Parathyroid adenoma (tissue), 2 donors: ENCODE measurements at regions not wholly inside any gene's neighbourhood (a gene's known extent, or its start where the extent isn't known, plus 50 kb on each side); places are given as distances from the start of the nearest gene placed in this dataset.

Experiments
- H2AFZ ChIP-seq: fragments of 300-600 bp; sonication (generic); one replicate; pipeline ENCODE4 v1.7.0; 2017; ENCODE audit warnings: antibody characterized with exemption, mild to moderate bottlenecking
- H3K27ac ChIP-seq: fragments of 300-600 bp; sonication (generic); one replicate; pipeline ENCODE4 v1.7.0; 2017
- H3K27me3 ChIP-seq: fragments of 300-600 bp; sonication (generic); one replicate; pipeline ENCODE4 v1.7.0; 2017; ENCODE audit warnings: low read length; ENCODE audit not compliant: control insufficient read depth, insufficient read depth
- H3K36me3 ChIP-seq: fragments of 300-600 bp; sonication (generic); one replicate; pipeline ENCODE4 v1.7.0; 2017; ENCODE audit warnings: low read length; ENCODE audit not compliant: control insufficient read depth, insufficient read depth
- H3K4me1 ChIP-seq: fragments of 300-600 bp; sonication (generic); one replicate; pipeline ENCODE4 v1.7.0; 2017; ENCODE audit warnings: control low read depth
- H3K4me2 ChIP-seq: fragments of 300-600 bp; sonication (generic); one replicate; pipeline ENCODE4 v1.7.0; 2017; ENCODE audit warnings: low read length
- H3K4me3 ChIP-seq: fragments of 300-600 bp; sonication (generic); one replicate; pipeline ENCODE4 v1.7.0; 2017; ENCODE audit warnings: low read depth, low read length
- H3K79me2 ChIP-seq: fragments of 300-600 bp; sonication (generic); one replicate; pipeline ENCODE4 v1.7.0; 2017; ENCODE audit warnings: control low read depth
- H3K9ac ChIP-seq: fragments of 300-600 bp; sonication (generic); one replicate; pipeline ENCODE4 v1.7.0; 2017; ENCODE audit warnings: mild to moderate bottlenecking
- H3K9me3 ChIP-seq: fragments of 300-600 bp; sonication (generic); one replicate; pipeline ENCODE4 v1.7.0; 2017; ENCODE audit warnings: low read length; ENCODE audit not compliant: control insufficient read depth
- TF ChIP-seq, protein P1 (sequence below): fragments of 300-600 bp; sonication (generic); IDR thresholded peaks from one replicate; pipeline ENCODE4 v1.7.0; 2017; ENCODE audit warnings: antibody characterized with exemption, mild to moderate bottlenecking
- donor health status: primary hyperparathyroidism.

DNA sequence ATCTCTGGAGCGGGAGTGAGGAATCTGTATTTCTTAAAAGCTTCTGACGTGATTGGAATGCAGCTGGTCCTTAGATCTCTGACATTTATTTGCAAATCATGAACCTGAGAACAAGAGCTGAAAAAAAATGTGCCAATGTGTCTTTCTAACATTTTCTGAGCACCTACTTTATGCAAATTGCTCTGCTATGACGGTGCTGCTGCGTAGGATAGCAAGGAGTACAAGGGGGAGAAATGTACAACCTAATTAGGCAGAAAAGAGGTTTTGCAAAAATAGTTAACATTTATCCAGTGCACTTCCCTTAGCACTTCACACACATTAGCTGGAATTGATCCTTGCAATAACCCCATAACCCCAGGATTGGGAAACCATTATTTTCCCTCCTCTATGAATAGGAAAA, 357.5 kb downstream of the TLE4 start:
- Histone ChIP-seq H3K4me2 (no peak overlapping the region), H3K9me3 (no peaks in the 10 kb centered on the region), H3K36me3 (no peaks in the 10 kb centered on the region), H3K79me2 (no peaks in the 10 kb centered on the region), H3K27ac (no peak overlapping the region), H3K9ac (no peak overlapping the region), H3K4me3 (no peak overlapping the region), H2AFZ (no peak overlapping the region), H3K4me1 (no peaks in the 10 kb centered on the region), H3K27me3 (no peaks in the 10 kb centered on the region)
- TF ChIP-seq, protein P1, sequence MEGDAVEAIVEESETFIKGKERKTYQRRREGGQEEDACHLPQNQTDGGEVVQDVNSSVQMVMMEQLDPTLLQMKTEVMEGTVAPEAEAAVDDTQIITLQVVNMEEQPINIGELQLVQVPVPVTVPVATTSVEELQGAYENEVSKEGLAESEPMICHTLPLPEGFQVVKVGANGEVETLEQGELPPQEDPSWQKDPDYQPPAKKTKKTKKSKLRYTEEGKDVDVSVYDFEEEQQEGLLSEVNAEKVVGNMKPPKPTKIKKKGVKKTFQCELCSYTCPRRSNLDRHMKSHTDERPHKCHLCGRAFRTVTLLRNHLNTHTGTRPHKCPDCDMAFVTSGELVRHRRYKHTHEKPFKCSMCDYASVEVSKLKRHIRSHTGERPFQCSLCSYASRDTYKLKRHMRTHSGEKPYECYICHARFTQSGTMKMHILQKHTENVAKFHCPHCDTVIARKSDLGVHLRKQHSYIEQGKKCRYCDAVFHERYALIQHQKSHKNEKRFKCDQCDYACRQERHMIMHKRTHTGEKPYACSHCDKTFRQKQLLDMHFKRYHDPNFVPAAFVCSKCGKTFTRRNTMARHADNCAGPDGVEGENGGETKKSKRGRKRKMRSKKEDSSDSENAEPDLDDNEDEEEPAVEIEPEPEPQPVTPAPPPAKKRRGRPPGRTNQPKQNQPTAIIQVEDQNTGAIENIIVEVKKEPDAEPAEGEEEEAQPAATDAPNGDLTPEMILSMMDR: no peak

DNA sequence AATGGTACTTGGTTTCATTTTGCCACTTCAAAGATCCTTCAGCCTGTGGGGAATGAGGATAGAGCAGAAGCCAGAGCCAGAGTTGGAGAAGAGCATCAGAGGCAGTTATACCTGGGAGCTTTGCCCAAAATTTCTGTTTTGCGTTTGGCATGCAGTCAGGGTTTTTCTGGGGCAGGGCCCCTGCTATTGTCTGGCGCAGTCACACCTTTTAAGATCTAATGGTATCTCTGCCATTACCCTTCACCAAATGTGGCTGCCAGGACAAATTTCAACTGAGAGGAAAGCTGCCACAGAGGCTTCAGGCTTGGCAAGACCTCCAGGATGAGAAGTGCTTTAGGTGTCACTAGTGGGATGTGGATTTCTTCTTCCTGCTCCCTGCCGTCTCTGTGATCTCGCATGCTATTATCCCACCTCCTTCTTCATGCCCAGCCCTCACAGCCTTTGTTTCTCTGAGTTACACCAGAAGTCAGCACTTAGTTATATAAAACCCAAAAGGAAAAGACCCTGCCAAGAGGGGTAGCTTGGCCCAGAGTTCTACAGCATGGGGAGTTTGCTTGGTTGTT, 357.0 kb downstream of the TLE4 start:
- Histone ChIP-seq H3K9me3 (no peaks in the 10 kb centered on the region), H3K79me2 (no peaks in the 10 kb centered on the region), H3K36me3 (no peaks in the 10 kb centered on the region), H3K27ac (no peak overlapping the region), H3K9ac (no peak overlapping the region), H2AFZ (no peak overlapping the region), H3K4me2 (no peak overlapping the region), H3K27me3 (no peaks in the 10 kb centered on the region), H3K4me1 (no peaks in the 10 kb centered on the region), H3K4me3 (no peak overlapping the region)
- TF ChIP-seq, protein P1: no peak

DNA sequence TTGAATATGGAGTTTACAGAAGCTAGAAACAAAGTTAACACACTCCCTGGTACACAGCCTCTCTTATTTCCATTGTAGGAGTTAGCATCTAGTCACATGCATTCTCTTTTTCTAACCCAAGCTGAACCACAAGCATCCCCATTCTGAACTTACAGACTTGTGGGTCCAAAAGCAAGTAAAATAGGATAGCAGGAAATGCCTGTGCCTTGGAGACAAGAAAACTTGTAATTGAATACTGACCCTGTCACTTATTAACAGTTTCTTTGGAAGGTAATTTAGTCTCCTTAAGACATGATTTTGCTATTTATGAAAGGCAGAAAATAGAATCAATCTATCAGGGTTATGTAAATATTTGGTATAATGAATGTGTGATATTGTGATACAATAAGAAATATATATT, 353.6 kb downstream of the TLE4 start:
- H3K36me3 ChIP-seq: no peaks in the 10 kb centered on the region
- no peaks in the 10 kb centered on the region for H3K4me1 ChIP-seq
- no peak overlapping the region for H3K4me3 ChIP-seq
- no peaks in the 10 kb centered on the region for H3K27me3 ChIP-seq
- no peak overlapping the region for H3K9ac ChIP-seq
- no peak overlapping the region for H3K4me2 ChIP-seq
- no peaks in the 10 kb centered on the region for H3K9me3 ChIP-seq
- H2AFZ ChIP-seq: no peak overlapping the region
- TF ChIP-seq, protein P1: no peak
- H3K79me2 ChIP-seq: no peaks in the 10 kb centered on the region
- no peak overlapping the region for H3K27ac ChIP-seq

DNA sequence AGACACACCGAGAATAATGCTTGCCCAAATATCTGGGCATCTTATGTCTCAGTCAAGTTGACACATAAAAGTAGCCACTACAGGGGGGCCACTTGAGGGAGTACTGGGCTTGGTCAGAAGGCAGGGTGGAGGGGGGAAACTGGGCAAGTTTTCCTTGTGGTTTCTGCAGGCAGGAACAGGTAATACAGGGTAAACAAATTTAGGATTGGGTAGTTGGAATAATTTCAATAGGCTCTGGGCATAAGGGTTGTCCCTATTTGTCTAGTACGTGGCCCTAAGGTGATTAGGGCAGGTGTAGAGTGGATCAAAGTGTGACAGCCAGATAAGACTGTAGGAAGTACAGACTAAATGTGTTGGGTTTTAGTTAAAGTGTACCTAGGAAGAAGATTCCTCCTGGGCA, 353.1 kb downstream of the TLE4 start:
- no peaks in the 10 kb centered on the region for H3K36me3 ChIP-seq
- H3K4me3 ChIP-seq: no peak overlapping the region
- no peak overlapping the region for H3K9ac ChIP-seq
- H3K79me2 ChIP-seq: no peaks in the 10 kb centered on the region
- no peak overlapping the region for H3K27ac ChIP-seq
- H2AFZ ChIP-seq: no peak overlapping the region
- no peak overlapping the region for H3K4me2 ChIP-seq
- H3K4me1 ChIP-seq: no peaks in the 10 kb centered on the region
- no peaks in the 10 kb centered on the region for H3K9me3 ChIP-seq
- no peaks in the 10 kb centered on the region for H3K27me3 ChIP-seq
- TF ChIP-seq, protein P1: no peak

DNA sequence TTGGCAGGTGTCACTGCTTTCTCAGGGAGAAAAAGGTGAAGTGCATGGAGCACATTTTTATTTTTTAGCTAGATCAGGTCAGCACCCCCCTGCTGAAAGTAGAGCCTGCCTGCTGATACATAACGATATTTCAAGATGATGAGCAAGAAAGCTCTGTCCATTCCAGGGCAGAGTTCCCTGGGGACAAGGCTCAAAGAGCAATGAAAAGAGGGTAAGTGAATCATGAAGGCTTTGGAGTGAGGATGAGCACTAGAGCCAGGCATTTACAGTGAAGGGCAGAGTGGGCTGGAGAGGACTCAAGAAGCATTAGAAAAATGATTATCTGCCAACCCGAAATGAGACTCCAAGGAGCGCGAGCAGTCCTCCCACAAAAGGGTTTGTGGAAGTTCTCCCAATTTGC, 345.7 kb downstream of the TLE4 start:
- H3K27ac ChIP-seq: no peak overlapping the region

More for the DNA sequence above, 345.7 kb downstream of the TLE4 start:
- H3K4me3 ChIP-seq: no peak overlapping the region
- no peak overlapping the region for H2AFZ ChIP-seq
- no peaks in the 10 kb centered on the region for H3K9me3 ChIP-seq
- H3K36me3 ChIP-seq: no peaks in the 10 kb centered on the region
- H3K4me2 ChIP-seq: no peak overlapping the region
- TF ChIP-seq, protein P1: no peak
- no peaks in the 10 kb centered on the region for H3K79me2 ChIP-seq
- H3K9ac ChIP-seq: no peak overlapping the region
- no peaks in the 10 kb centered on the region for H3K27me3 ChIP-seq
- H3K4me1 ChIP-seq: no peaks in the 10 kb centered on the region
